GM19043 (cell line): ENCODE measurements at regions not wholly inside any gene's neighbourhood (a gene's known extent, or its start where the extent isn't known, plus 50 kb on each side); places are given as distances from the start of the nearest gene placed in this dataset.
"Not testable (repeated sequence)": the region's sequence is repeated elsewhere in the genome, so short reads cannot be mapped to it uniquely, and the experiment has no call there.

ENCODE experiments used
- ATAC-seq: cut with Tn5 transposase; IDR thresholded peaks from one replicate; pipeline ENCODE4 v1.9.1; 2021; ENCODE audit warnings: low read depth; ENCODE audit not compliant: unreplicated experiment

GRCh38 chr4:73671348-73671747 is 51.1 kb upstream of the RASSF6 start:
- not testable (repeated sequence) for ATAC-seq

GRCh38 chr4:73673286-73673685 is 53.0 kb upstream of the RASSF6 start:
- no peak for ATAC-seq

- ATAC-seq: no peak
Observed at GRCh38 chr4:73674451-73674919, 54.2 kb upstream of the RASSF6 start.

- ATAC-seq: no peak
Observed at GRCh38 chr4:73675623-73676022, 55.4 kb upstream of the RASSF6 start.

GRCh38 chr4:73676136-73676535 is 55.9 kb upstream of the RASSF6 start:
- ATAC-seq: no peak

- peak; percentile 94 for ATAC-seq
Observed at GRCh38 chr4:73676861-73677323, 56.7 kb upstream of the RASSF6 start.

- ATAC-seq: no peak
Observed at GRCh38 chr4:73679836-73680235, 59.6 kb upstream of the RASSF6 start.

- ATAC-seq: no peak
Observed at GRCh38 chr4:73681776-73682175, 58.6 kb upstream of the CXCL8 start.

- no peak for ATAC-seq
Observed at GRCh38 chr4:73682508-73682907, 57.9 kb upstream of the CXCL8 start.

- ATAC-seq: no peak
Observed at GRCh38 chr4:73683033-73683432, 57.3 kb upstream of the CXCL8 start.

- ATAC-seq: no peak
Observed at GRCh38 chr4:73683456-73683855, 56.9 kb upstream of the CXCL8 start.

GRCh38 chr4:73684097-73684496 is 56.3 kb upstream of the CXCL8 start:
- no peak for ATAC-seq

- no peak for ATAC-seq
Observed at GRCh38 chr4:73685052-73685451, 55.3 kb upstream of the CXCL8 start.

GRCh38 chr4:73687421-73687820 is 52.9 kb upstream of the CXCL8 start:
- no peak for ATAC-seq

- ATAC-seq: no peak
Observed at GRCh38 chr4:73690051-73690738, 50.2 kb upstream of the CXCL8 start.
